ENCODE measurements at regions not wholly inside any gene's neighbourhood (a gene's known extent, or its start where the extent isn't known, plus 50 kb on each side); places are given as distances from the start of the nearest gene placed in this dataset.

DNA sequence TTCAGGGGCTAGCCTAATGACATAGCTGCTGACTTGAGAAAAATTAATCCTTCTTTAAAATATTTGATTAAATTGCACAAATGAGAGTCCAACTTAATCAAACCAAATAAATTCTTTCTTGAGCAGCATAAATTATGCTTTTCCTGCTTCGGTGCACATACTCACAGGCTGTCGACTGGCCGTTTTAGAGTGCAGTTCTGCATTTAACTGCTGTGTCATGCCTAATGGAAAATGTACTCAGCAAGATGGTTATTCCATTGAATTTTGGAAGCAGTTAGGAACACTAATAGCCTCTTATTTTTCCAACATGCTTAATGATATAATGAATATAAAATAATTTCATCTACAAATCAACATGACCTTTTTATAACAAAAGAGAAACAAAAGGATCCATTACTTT is 266.1 kb upstream of the LRIG3 start:
- Histone ChIP-seq H2BK120ac (ENCODE audit: low read depth, low read length) (no peak overlapping the region), H2BK15ac (replicated peaks; ENCODE audit: low read depth) (no peak overlapping the region), H3K4me2 (ENCODE audit: low read length) (no peak overlapping the region), H3K27ac (ENCODE audit: low read depth, low read length) (no peak overlapping the region), H3K4me1 (ENCODE audit: control insufficient read depth, low read depth, low read length) (no peaks in the 10 kb centered on the region), H3K27me3 (ENCODE audit: insufficient read depth, low read length, poor library complexity) (peaks cover under 1% of the 10 kb centered on the region), H3K56ac (ENCODE audit: low read length) (no peak overlapping the region), H3K36me3 (ENCODE audit: control insufficient read depth, insufficient read depth, low read length) (no peaks in the 10 kb centered on the region), H3K4me3 (ENCODE audit: low read length) (no peak overlapping the region), H2BK5ac (ENCODE audit: low read length) (no peak overlapping the region), H3K9ac (ENCODE audit: low read length) (no peak overlapping the region), H3K4ac (ENCODE audit: low read depth, low read length) (no peak overlapping the region), H2AK5ac (ENCODE audit: low read length) (no peak overlapping the region), H3K18ac (ENCODE audit: low read length) (no peak overlapping the region), H4K5ac (ENCODE audit: low read length) (no peak overlapping the region), H4K8ac (ENCODE audit: low read depth, low read length) (no peak overlapping the region), H3K79me2 (ENCODE audit: control insufficient read depth, insufficient read depth, low read length) (no peaks in the 10 kb centered on the region), H3K23ac (ENCODE audit: low read length) (no peak overlapping the region), H3K79me1 (ENCODE audit: low read length) (no peaks in the 10 kb centered on the region)
- no peak for DNase-seq
- WGBS (ENCODE audit: extremely low coverage, insufficient coverage, low lambda C conversion rate) = no CpG with 5 or more reads among the region's 3 CpGs

DNA sequence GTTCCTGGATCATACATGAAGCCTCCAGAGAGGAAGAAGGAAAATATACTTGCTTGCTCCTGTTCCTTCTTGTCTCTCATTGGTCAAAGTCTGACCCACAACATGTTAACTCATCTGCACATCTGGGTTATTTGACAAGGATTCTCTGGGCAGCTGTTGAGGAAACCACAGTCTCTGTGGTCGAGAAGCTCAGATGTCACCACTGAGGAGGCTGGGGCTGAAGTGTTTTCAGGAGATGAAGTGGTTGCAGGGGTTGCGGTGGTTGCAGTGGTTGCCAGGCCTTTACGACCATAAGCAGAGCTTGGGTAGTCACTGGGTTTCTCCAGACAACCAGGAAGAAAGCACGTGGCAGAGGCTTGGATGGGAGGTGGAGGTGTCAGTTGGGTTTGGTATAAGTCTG is 265.0 kb upstream of the LRIG3 start:
- Histone ChIP-seq H4K5ac (ENCODE audit: low read length) (no peak overlapping the region), H3K4me1 (ENCODE audit: control insufficient read depth, low read depth, low read length) (no peaks in the 10 kb centered on the region), H3K4me2 (ENCODE audit: low read length) (no peak overlapping the region), H4K8ac (ENCODE audit: low read depth, low read length) (no peak overlapping the region), H2AK5ac (ENCODE audit: low read length) (no peak overlapping the region), H3K36me3 (ENCODE audit: control insufficient read depth, insufficient read depth, low read length) (no peaks in the 10 kb centered on the region), H3K27me3 (ENCODE audit: insufficient read depth, low read length, poor library complexity) (peaks cover 1% of the 10 kb centered on the region), H3K79me2 (ENCODE audit: control insufficient read depth, insufficient read depth, low read length) (no peaks in the 10 kb centered on the region), H3K4me3 (ENCODE audit: low read length) (no peak overlapping the region), H3K79me1 (ENCODE audit: low read length) (no peaks in the 10 kb centered on the region), H3K56ac (ENCODE audit: low read length) (no peak overlapping the region), H3K18ac (ENCODE audit: low read length) (no peak overlapping the region), H3K27ac (ENCODE audit: low read depth, low read length) (no peak overlapping the region), H2BK120ac (ENCODE audit: low read depth, low read length) (no peak overlapping the region), H2BK5ac (ENCODE audit: low read length) (no peak overlapping the region), H3K23ac (ENCODE audit: low read length) (no peak overlapping the region), H3K4ac (ENCODE audit: low read depth, low read length) (no peak overlapping the region), H3K9ac (ENCODE audit: low read length) (no peak overlapping the region), H2BK15ac (replicated peaks; ENCODE audit: low read depth) (no peak overlapping the region)
- DNase-seq = no peak
- WGBS (ENCODE audit: extremely low coverage, insufficient coverage, low lambda C conversion rate) = no CpG with 5 or more reads among the region's 4 CpGs

DNA sequence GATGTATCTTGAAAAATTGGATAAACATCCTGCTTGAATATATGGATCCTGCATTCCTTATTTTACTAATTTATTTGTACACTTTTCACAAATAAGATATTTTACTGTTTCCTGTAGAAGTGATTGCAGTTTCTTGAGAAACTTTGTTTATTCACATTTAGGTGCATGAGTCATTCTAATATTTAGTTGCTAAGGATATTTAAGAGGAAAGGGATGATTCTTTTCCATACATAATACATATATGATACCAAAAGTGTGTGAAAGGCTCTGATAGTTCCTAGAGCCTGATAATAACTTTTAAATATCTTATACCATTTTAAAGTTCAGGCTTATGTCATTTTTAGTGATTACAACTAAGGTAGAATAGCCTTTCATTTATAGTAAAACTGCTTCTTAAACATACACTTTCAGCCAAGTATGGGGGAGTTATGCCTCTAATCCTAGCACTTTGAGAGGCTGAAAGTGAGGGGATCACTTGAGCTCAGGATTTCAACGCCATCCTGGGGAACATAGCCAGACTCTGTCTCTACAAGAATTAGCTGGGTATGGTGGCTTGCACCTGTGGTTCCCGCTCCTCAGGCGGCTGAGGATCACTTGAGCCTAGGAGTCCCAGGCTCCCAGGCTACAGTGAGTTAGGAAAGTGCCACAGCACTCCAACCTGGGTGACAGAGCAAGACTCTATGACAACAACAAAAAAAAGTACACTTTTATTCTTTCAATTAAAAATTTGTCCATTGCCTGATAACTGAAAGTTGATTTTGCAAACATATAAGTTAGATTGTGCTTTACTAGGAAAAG is 262.6 kb upstream of the LRIG3 start:
- Histone ChIP-seq H2BK120ac (ENCODE audit: low read depth, low read length) (no peak overlapping the region), H3K4ac (ENCODE audit: low read depth, low read length) (no peak overlapping the region), H3K27ac (ENCODE audit: low read depth, low read length) (no peak overlapping the region), H3K4me1 (ENCODE audit: control insufficient read depth, low read depth, low read length) (no peaks in the 10 kb centered on the region), H3K9ac (ENCODE audit: low read length) (no peak overlapping the region), H3K79me1 (ENCODE audit: low read length) (no peaks in the 10 kb centered on the region), H2AK5ac (ENCODE audit: low read length) (no peak overlapping the region), H3K36me3 (ENCODE audit: control insufficient read depth, insufficient read depth, low read length) (no peaks in the 10 kb centered on the region), H3K79me2 (ENCODE audit: control insufficient read depth, insufficient read depth, low read length) (no peaks in the 10 kb centered on the region), H4K8ac (ENCODE audit: low read depth, low read length) (no peak overlapping the region), H2BK5ac (ENCODE audit: low read length) (no peak overlapping the region), H3K27me3 (ENCODE audit: insufficient read depth, low read length, poor library complexity) (peaks cover 1% of the 10 kb centered on the region), H4K5ac (ENCODE audit: low read length) (no peak overlapping the region), H3K56ac (ENCODE audit: low read length) (no peak overlapping the region), H2BK15ac (replicated peaks; ENCODE audit: low read depth) (no peak overlapping the region), H3K18ac (ENCODE audit: low read length) (no peak overlapping the region), H3K4me3 (ENCODE audit: low read length) (no peak overlapping the region), H3K23ac (ENCODE audit: low read length) (no peak overlapping the region), H3K4me2 (ENCODE audit: low read length) (no peak overlapping the region)
- no CpG with 5 or more reads among the region's 3 CpGs for WGBS (ENCODE audit: extremely low coverage, insufficient coverage, low lambda C conversion rate)
- no peak for DNase-seq

DNA sequence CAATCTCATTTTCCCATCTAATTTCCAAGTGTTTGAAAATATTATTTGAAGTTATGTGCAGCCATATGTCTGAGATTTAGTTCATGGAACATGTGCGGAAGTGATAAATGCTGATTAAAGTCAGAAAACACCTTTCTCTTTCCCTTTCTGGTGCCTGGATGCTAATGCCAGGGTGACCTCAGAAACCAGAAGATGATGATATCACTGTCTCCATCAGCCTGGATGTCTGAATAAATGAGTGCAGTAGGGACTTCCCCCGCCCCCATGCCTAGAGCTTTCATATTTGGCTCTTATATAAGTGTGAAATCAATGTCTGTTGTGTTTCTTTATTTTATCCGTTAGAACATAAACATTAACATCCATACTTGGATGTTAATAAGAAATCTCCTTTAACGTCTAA is 261.9 kb upstream of the LRIG3 start:
- no peak for DNase-seq
- WGBS (ENCODE audit: extremely low coverage, insufficient coverage, low lambda C conversion rate) = no CpG with 5 or more reads among the region's 4 CpGs
- Histone ChIP-seq H2BK15ac (replicated peaks; ENCODE audit: low read depth) (no peak overlapping the region), H3K27ac (ENCODE audit: low read depth, low read length) (no peak overlapping the region), H3K56ac (ENCODE audit: low read length) (no peak overlapping the region), H3K4me3 (ENCODE audit: low read length) (no peak overlapping the region), H3K4me1 (ENCODE audit: control insufficient read depth, low read depth, low read length) (no peaks in the 10 kb centered on the region), H3K4ac (ENCODE audit: low read depth, low read length) (no peak overlapping the region), H3K36me3 (ENCODE audit: control insufficient read depth, insufficient read depth, low read length) (no peaks in the 10 kb centered on the region), H3K79me2 (ENCODE audit: control insufficient read depth, insufficient read depth, low read length) (no peaks in the 10 kb centered on the region), H4K5ac (ENCODE audit: low read length) (no peak overlapping the region), H4K8ac (ENCODE audit: low read depth, low read length) (no peak overlapping the region), H3K18ac (ENCODE audit: low read length) (no peak overlapping the region), H3K9ac (ENCODE audit: low read length) (no peak overlapping the region), H2BK120ac (ENCODE audit: low read depth, low read length) (no peak overlapping the region), H2AK5ac (ENCODE audit: low read length) (no peak overlapping the region), H3K4me2 (ENCODE audit: low read length) (no peak overlapping the region), H2BK5ac (ENCODE audit: low read length) (no peak overlapping the region), H3K79me1 (ENCODE audit: low read length) (no peaks in the 10 kb centered on the region), H3K23ac (ENCODE audit: low read length) (no peak overlapping the region), H3K27me3 (ENCODE audit: insufficient read depth, low read length, poor library complexity) (peaks cover 1% of the 10 kb centered on the region)

DNA sequence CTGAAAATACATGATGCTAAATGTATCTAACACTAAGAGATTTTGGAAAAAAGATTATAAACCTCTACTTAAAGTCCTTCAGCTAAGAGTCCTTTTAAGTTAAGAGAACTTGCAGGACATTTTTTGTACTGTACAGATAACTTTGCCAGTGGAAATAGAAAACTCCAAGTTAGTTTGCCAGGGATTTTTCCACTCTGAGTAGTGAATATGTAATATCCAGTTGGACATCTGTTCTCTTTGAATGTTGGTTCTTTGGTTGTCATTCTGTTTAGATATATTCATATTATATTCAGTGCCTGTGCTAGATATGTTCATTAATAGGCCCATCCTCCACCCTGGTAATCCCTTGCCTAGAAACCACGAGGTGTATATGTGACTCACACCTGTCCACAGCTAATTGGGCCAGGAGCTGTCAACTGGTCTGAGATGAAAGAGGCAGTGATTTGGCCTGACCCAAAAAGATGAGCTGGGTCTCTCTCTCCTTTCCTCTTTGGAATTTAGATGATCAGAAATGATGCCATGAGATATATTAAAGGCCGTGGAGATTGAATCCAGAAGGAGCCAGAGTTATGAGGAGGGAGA is 261.0 kb upstream of the LRIG3 start:
- H2BK15ac ChIP-seq (replicated peaks; ENCODE audit: low read depth) = no peak overlapping the region
- no peak overlapping the region for H3K27ac ChIP-seq (ENCODE audit: low read depth, low read length)
- WGBS (ENCODE audit: extremely low coverage, insufficient coverage, low lambda C conversion rate) = no CpG with 5 or more reads among the region's 2 CpGs
- H3K9ac ChIP-seq (ENCODE audit: low read length) = no peak overlapping the region
- H4K5ac ChIP-seq (ENCODE audit: low read length) = no peak overlapping the region
- H3K18ac ChIP-seq (ENCODE audit: low read length) = no peak overlapping the region
- no peak overlapping the region for H3K4me2 ChIP-seq (ENCODE audit: low read length)
- no peak for DNase-seq
- no peak overlapping the region for H3K56ac ChIP-seq (ENCODE audit: low read length)
- H3K79me2 ChIP-seq (ENCODE audit: control insufficient read depth, insufficient read depth, low read length) = no peaks in the 10 kb centered on the region
- no peak overlapping the region for H3K4me3 ChIP-seq (ENCODE audit: low read length)
- H3K4ac ChIP-seq (ENCODE audit: low read depth, low read length) = no peak overlapping the region
- no peak overlapping the region for H4K8ac ChIP-seq (ENCODE audit: low read depth, low read length)
- no peak overlapping the region for H3K23ac ChIP-seq (ENCODE audit: low read length)
- no peaks in the 10 kb centered on the region for H3K4me1 ChIP-seq (ENCODE audit: control insufficient read depth, low read depth, low read length)
- no peaks in the 10 kb centered on the region for H3K79me1 ChIP-seq (ENCODE audit: low read length)
- no peak overlapping the region for H2AK5ac ChIP-seq (ENCODE audit: low read length)
- no peak overlapping the region for H2BK120ac ChIP-seq (ENCODE audit: low read depth, low read length)
- peaks cover 1% of the 10 kb centered on the region for H3K27me3 ChIP-seq (ENCODE audit: insufficient read depth, low read length, poor library complexity)
- no peak overlapping the region for H2BK5ac ChIP-seq (ENCODE audit: low read length)
- no peaks in the 10 kb centered on the region for H3K36me3 ChIP-seq (ENCODE audit: control insufficient read depth, insufficient read depth, low read length)

DNA sequence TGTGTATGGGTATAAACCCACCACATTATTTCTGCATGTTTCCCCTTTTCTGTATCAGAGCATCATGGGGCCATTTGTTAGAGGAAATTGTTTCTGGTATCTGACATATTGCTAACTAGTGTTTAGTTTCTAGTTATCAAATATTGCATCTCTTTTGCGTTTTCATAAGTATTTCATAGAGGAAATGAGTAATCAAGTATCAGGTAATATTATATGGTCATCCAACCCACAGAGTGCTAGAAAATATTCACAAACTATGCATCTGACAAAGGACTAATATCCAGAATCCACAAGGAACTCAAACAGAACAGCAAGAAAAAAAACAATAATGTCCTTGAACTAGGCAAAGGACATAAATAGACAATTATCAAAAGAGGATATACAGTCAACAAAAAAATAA is 258.9 kb upstream of the LRIG3 start:
- Histone ChIP-seq H4K8ac (ENCODE audit: low read depth, low read length) (no peak overlapping the region), H3K36me3 (ENCODE audit: control insufficient read depth, insufficient read depth, low read length) (no peaks in the 10 kb centered on the region), H3K79me2 (ENCODE audit: control insufficient read depth, insufficient read depth, low read length) (no peaks in the 10 kb centered on the region), H4K5ac (ENCODE audit: low read length) (no peak overlapping the region), H2AK5ac (ENCODE audit: low read length) (no peak overlapping the region), H2BK120ac (ENCODE audit: low read depth, low read length) (no peak overlapping the region), H3K23ac (ENCODE audit: low read length) (no peak overlapping the region), H3K18ac (ENCODE audit: low read length) (no peak overlapping the region), H3K79me1 (ENCODE audit: low read length) (no peaks in the 10 kb centered on the region), H3K27me3 (ENCODE audit: insufficient read depth, low read length, poor library complexity) (peaks cover 1% of the 10 kb centered on the region), H3K9ac (ENCODE audit: low read length) (no peak overlapping the region), H2BK5ac (ENCODE audit: low read length) (no peak overlapping the region), H2BK15ac (replicated peaks; ENCODE audit: low read depth) (no peak overlapping the region), H3K56ac (ENCODE audit: low read length) (no peak overlapping the region), H3K4me2 (ENCODE audit: low read length) (no peak overlapping the region), H3K4ac (ENCODE audit: low read depth, low read length) (no peak overlapping the region), H3K27ac (ENCODE audit: low read depth, low read length) (no peak overlapping the region), H3K4me1 (ENCODE audit: control insufficient read depth, low read depth, low read length) (no peaks in the 10 kb centered on the region), H3K4me3 (ENCODE audit: low read length) (no peak overlapping the region)
- no peak for DNase-seq
- WGBS (ENCODE audit: extremely low coverage, insufficient coverage, low lambda C conversion rate) = no CpG with 5 or more reads among the region's 1 CpG

Data from mesendoderm (in vitro differentiated cells).